ENCODE measurements at regions not wholly inside any gene's neighbourhood (a gene's known extent, or its start where the extent isn't known, plus 50 kb on each side); places are given as distances from the start of the nearest gene placed in this dataset.

GRCh38 chr7:85764034-85764433, 577.2 kb upstream of the SEMA3D start:
- TF ChIP-seq POLR2A (IDR thresholded peaks at IDR 0.05) (no peak), CTCF (IDR thresholded peaks at IDR 0.05) (no peak)

Measured in esophagus squamous epithelium (tissue), 4 donors.